A549 (cell line): ENCODE measurements at regions not wholly inside any gene's neighbourhood (a gene's known extent, or its start where the extent isn't known, plus 50 kb on each side); places are given as distances from the start of the nearest gene placed in this dataset.

Experiments used
- CHD2 ChIP-seq: fragments of 150-350 bp; IDR thresholded peaks from 2 replicates; pipeline ENCODE4 v1.6.1; 2014; ENCODE audit warnings: low read length; ENCODE audit not compliant: partially characterized antibody
- CTCF ChIP-seq: fragments of >200 bp; sonication (Bioruptor Twin); formaldehyde crosslinking; IDR thresholded peaks from 3 replicates; pipeline ENCODE4 v1.5.1; 2016
- E2F6 ChIP-seq: IDR thresholded peaks from 2 replicates; pipeline ENCODE4 v1.6.1; 2012; ENCODE audit warnings: low read depth, borderline replicate concordance
- EP300 ChIP-seq, 2 experiments: fragments of >200 bp; sonication (Bioruptor Twin); formaldehyde crosslinking; IDR thresholded peaks; 2 replicates in 1 of 2; 3 replicates in 1 of 2; pipeline ENCODE4 v1.6.1; 2016 to 2017
- ESRRA ChIP-seq: fragments of 150-350 bp; IDR thresholded peaks from 2 replicates; pipeline ENCODE4 v1.6.1; 2014; ENCODE audit warnings: mild to moderate bottlenecking, low read length, borderline replicate concordance
- HOXA7 ChIP-seq: fragments of 250-450 bp; sonication (Bioruptor Pico); IDR thresholded peaks from 2 replicates; pipeline ENCODE4 v1.5.0; 2020; ENCODE audit warnings: mild to moderate bottlenecking, moderate library complexity
- KDM1A ChIP-seq: fragments of 200-600 bp; sonication (generic); IDR thresholded peaks from 2 replicates; pipeline ENCODE4 v1.6.1; 2016; ENCODE audit warnings: low read depth, mild to moderate bottlenecking
- MAX ChIP-seq: IDR thresholded peaks from 2 replicates; pipeline ENCODE4 v1.6.1; 2012
- MYC ChIP-seq: IDR thresholded peaks from 2 replicates; pipeline ENCODE4 v1.6.1; 2012; ENCODE audit warnings: mild to moderate bottlenecking, inconsistent platforms, low read length, improper control_type of control experiment, borderline replicate concordance
- POLR2A ChIP-seq: IDR thresholded peaks from 2 replicates; pipeline ENCODE4 v1.6.1; 2012; ENCODE audit warnings: mild to moderate bottlenecking, low read length

DNA sequence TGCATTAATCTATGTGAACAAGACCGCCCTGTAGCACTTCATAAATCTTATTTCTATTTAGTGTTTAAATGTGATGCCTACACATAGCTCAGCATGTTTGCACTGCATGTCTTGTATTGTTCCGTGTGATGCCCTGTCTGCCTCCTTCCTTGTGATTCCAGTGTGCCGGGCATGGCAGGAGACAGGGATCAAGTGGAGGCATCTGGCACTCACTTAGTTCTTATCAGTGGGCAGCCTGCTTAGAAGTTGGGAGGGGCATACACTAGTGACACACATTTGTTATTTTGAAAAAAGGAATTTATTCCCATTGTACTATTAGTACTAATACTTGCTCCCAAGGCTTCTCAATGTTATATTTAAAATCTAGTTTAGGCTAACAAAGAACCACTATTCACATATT is 176.4 kb downstream of the KCNA5 start:
- TF ChIP-seq CTCF (no peak), EP300 (IDR thresholded peaks at IDR 0.05) (no peak), E2F6 (no peak), HOXA7 (CRISPR knock-in tag) (no peak), KDM1A (no peak), CHD2 (no peak), ESRRA (no peak), POLR2A (no peak), MAX (no peak), MYC (no peak)
